Smooth muscle cell (in vitro differentiated cells): ENCODE measurements at regions not wholly inside any gene's neighbourhood (a gene's known extent, or its start where the extent isn't known, plus 50 kb on each side); places are given as distances from the start of the nearest gene placed in this dataset.
A peak's percentile ranks its signal among the peaks of the same experiment; 100 is the strongest.

Source experiments
- DNase-seq: peaks from one replicate; lab custom pipeline; 2025; ENCODE audit not compliant: unreplicated experiment; lab: John Stamatoyannopoulos, UW
- H2AFZ ChIP-seq: fragments of 200-600 bp; sonication (generic); 2 replicates; pipeline ENCODE4 v1.6.0; 2016; ENCODE audit warnings: antibody characterized with exemption, low read depth, mild to moderate bottlenecking
- H3F3A ChIP-seq: fragments of 200-600 bp; sonication (generic); 2 replicates; pipeline ENCODE4 v1.6.0; 2017; ENCODE audit warnings: antibody characterized with exemption, low read depth
- H3K27ac ChIP-seq: fragments of 200-600 bp; sonication (generic); 2 replicates; pipeline ENCODE4 v1.5.1; 2016; ENCODE audit warnings: low read depth, mild to moderate bottlenecking
- H3K27me3 ChIP-seq: fragments of 200-600 bp; sonication (generic); 2 replicates; pipeline ENCODE4 v1.6.1; 2016; ENCODE audit warnings: low read depth, mild to moderate bottlenecking
- H3K36me3 ChIP-seq: fragments of 200-600 bp; sonication (generic); 2 replicates; pipeline ENCODE4 v1.5.1; 2016; ENCODE audit warnings: low read depth
- H3K4me1 ChIP-seq: fragments of 200-600 bp; sonication (generic); 2 replicates; pipeline ENCODE4 v1.5.1; 2016; ENCODE audit warnings: low read depth
- H3K4me2 ChIP-seq: fragments of 200-600 bp; sonication (generic); 2 replicates; pipeline ENCODE4 v1.6.0; 2016; ENCODE audit warnings: mild to moderate bottlenecking
- H3K4me3 ChIP-seq: fragments of 200-600 bp; sonication (generic); 2 replicates; pipeline ENCODE4 v1.5.1; 2016; ENCODE audit warnings: mild to moderate bottlenecking
- H3K79me2 ChIP-seq: fragments of 200-600 bp; sonication (generic); 2 replicates; pipeline ENCODE4 v1.6.0; 2016; ENCODE audit warnings: low read depth, mild to moderate bottlenecking
- H3K9ac ChIP-seq: fragments of 200-600 bp; sonication (generic); 2 replicates; pipeline ENCODE4 v1.6.0; 2016; ENCODE audit warnings: low read depth
- H3K9me3 ChIP-seq: fragments of 200-600 bp; sonication (generic); replicated peaks from 2 replicates; pipeline ENCODE4 v1.5.1; 2016; ENCODE audit warnings: low read depth
- H4K20me1 ChIP-seq: fragments of 200-600 bp; sonication (generic); 2 replicates; pipeline ENCODE4 v1.6.0; 2016; ENCODE audit warnings: low read depth
- WGBS: methylation state at CpG from one replicate; pipeline ENCODE4 v1.1.7; 2016; ENCODE audit warnings: low lambda C conversion rate; 5-methylcytosine and 5-hydroxymethylcytosine counted together
- TF ChIP-seq, protein P1 (sequence below): fragments of 200-600 bp; sonication (generic); IDR thresholded peaks from 2 replicates; pipeline ENCODE4 v1.5.1; 2017; ENCODE audit warnings: borderline replicate concordance, mild to moderate bottlenecking, antibody characterized with exemption; ENCODE audit not compliant: insufficient read depth, poor library complexity, severe bottlenecking

DNA sequence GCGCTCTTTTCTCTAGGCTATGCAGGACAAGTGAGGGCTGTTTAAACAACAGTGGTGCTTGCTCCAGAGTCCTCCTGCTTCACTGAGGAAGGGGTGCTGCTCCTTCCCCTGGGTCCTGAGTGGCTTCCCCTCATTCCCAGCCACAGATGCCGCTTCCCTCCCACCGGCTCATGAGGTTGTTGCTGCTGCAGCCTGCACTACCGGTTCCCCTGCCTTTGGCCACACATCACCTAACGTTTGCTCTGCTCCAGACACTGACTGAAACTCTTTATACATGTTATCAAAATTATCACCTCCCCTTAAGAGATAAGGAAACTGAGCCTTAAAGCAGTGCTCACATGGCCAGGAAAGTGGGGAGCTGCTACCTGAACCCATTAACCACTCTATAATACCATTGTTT, 130.8 kb upstream of the LGALSL start:
- TF ChIP-seq, protein P1, sequence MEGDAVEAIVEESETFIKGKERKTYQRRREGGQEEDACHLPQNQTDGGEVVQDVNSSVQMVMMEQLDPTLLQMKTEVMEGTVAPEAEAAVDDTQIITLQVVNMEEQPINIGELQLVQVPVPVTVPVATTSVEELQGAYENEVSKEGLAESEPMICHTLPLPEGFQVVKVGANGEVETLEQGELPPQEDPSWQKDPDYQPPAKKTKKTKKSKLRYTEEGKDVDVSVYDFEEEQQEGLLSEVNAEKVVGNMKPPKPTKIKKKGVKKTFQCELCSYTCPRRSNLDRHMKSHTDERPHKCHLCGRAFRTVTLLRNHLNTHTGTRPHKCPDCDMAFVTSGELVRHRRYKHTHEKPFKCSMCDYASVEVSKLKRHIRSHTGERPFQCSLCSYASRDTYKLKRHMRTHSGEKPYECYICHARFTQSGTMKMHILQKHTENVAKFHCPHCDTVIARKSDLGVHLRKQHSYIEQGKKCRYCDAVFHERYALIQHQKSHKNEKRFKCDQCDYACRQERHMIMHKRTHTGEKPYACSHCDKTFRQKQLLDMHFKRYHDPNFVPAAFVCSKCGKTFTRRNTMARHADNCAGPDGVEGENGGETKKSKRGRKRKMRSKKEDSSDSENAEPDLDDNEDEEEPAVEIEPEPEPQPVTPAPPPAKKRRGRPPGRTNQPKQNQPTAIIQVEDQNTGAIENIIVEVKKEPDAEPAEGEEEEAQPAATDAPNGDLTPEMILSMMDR, result no peak
- no peaks in the 10 kb centered on the region for H3K27me3 ChIP-seq
- H3K36me3 ChIP-seq, result no peaks in the 10 kb centered on the region

DNA sequence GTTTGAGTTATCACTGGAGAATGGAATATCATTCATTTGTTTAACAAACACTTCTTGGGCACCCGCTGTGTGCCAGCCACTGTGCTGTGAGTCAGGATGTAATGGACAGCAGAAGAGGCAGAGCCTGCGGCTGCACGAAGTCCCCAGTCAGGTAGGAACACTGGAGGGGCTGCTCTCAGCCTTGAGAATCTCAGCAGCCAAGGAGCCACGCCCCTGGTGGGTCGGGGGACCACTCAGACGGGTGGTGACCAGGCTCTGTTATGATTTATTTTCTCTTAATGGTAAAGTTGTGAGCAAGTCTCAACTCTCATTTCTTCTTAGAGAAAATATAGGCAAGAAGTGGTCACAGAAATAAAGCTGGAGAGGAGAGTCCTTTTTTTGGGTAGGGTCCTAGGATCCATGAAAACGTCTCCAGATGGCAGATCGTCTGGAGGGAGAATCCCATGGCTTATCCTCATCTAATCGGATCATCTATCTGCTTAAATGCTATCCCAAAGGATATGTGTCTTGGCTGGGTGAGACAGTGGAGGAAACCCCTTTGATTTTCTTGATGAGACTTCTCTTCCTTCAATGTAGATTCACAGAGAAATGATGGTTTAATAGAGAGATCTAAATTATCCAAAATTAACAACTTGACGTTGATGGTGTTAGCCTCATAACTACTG, 129.1 kb upstream of the LGALSL start:
- H3K4me1 ChIP-seq, result peaks cover 10% of the 10 kb centered on the region
- H3K79me2 ChIP-seq, result no peaks in the 10 kb centered on the region
- DNase-seq, result no peak
- H3K9ac ChIP-seq, result no peak overlapping the region
- no peaks in the 10 kb centered on the region for H3K36me3 ChIP-seq
- WGBS, result 92% methylated on average over 10 of the region's 10 CpGs
- H3K4me2 ChIP-seq, result no peak overlapping the region
- H2AFZ ChIP-seq, result no peak overlapping the region
- TF ChIP-seq, protein P1, result no peak
- no peaks in the 10 kb centered on the region for H3K27me3 ChIP-seq
- no peaks in the 10 kb centered on the region for H3K9me3 ChIP-seq
- no peaks in the 10 kb centered on the region for H3F3A ChIP-seq
- no peaks in the 10 kb centered on the region for H4K20me1 ChIP-seq
- no peak overlapping the region for H3K4me3 ChIP-seq
- H3K27ac ChIP-seq, result no peak overlapping the region

More for the DNA sequence above, 130.8 kb upstream of the LGALSL start:
- Histone ChIP-seq H3K9me3 (no peaks in the 10 kb centered on the region), H3K4me3 (no peak overlapping the region), H4K20me1 (no peaks in the 10 kb centered on the region), H3K4me2 (no peak overlapping the region), H2AFZ (no peak overlapping the region), H3K4me1 (peaks cover 3% of the 10 kb centered on the region), H3K79me2 (no peaks in the 10 kb centered on the region), H3F3A (no peaks in the 10 kb centered on the region), H3K27ac (no peak overlapping the region), H3K9ac (no peak overlapping the region)
- WGBS, result 75% methylated on average over 5 of the region's 5 CpGs
- no peak for DNase-seq

DNA sequence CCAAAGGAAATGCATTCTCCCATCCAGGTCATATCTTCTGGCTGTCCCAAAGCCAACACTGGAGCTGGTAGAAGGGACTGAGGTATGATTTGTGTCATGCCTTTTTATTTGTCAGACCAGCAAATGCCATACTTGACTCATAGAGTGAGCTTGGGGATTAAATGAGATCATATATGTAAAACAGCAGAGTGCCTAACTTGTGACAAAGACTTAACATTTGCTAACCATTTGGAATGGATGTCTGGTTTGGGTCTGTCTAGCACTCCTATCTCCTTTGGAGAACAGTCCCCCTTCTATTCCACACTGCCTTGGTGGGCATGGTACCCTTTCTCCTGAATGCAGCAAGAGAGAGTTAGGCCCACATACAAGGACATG, 128.5 kb upstream of the LGALSL start:
- TF ChIP-seq, protein P1, result no peak
- no peak overlapping the region for H2AFZ ChIP-seq
- H3K9me3 ChIP-seq, result no peaks in the 10 kb centered on the region
- H3K27me3 ChIP-seq, result no peaks in the 10 kb centered on the region
- no peak overlapping the region for H3K4me3 ChIP-seq
- DNase-seq, result no peak
- H3K79me2 ChIP-seq, result no peaks in the 10 kb centered on the region
- H3F3A ChIP-seq, result no peaks in the 10 kb centered on the region
- no peaks in the 10 kb centered on the region for H3K36me3 ChIP-seq
- peak overlapping the region; percentile 18 for H3K27ac ChIP-seq
- peaks cover 10% of the 10 kb centered on the region for H3K4me1 ChIP-seq
- H3K4me2 ChIP-seq, result no peak overlapping the region
- no peak overlapping the region for H3K9ac ChIP-seq
- no peaks in the 10 kb centered on the region for H4K20me1 ChIP-seq
